B cell (primary cell): ENCODE measurements at regions not wholly inside any gene's neighbourhood (a gene's known extent, or its start where the extent isn't known, plus 50 kb on each side); places are given as distances from the start of the nearest gene placed in this dataset.

Source experiments
- CTCF ChIP-seq: fragments of 200-600 bp; IDR thresholded peaks from one replicate; pipeline ENCODE4 v1.8.0; 2022; ENCODE audit warnings: antibody characterized with exemption, mild to moderate bottlenecking
- EZH2 ChIP-seq: IDR thresholded peaks from 2 replicates; pipeline ENCODE4 v1.6.1; 2012; ENCODE audit warnings: borderline replicate concordance, low read depth, mild to moderate bottlenecking, moderate library complexity, low read length; ENCODE audit not compliant: insufficient read depth, poor library complexity, severe bottlenecking

DNA sequence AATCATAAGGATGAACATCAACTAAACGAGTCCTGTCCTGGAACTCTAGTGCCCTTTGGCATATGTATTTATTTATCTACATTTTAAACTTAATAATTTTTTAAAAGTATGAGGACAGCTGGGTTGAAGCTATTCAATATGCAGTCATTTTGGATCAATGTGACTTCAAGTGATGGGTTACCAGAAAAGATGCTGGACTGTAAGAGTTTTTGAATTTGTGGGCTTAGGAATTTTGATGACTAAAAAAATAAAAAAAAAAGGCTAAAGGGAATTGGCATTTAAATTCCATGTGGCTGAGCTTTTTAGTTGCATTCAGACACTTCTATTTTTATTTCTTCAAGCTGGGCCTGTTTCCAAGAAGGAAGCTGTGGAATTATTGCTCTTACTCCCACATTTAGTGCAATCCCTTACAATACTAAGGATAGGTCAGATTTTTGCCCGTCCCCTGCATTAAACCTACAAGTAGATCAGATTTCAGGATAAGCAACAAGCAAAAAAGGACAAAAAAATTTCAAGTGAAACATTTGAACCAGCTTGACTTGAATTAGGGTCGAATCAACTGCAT, 704.2 kb upstream of the CITED2 start:
- TF ChIP-seq EZH2 (no peak), CTCF (no peak)
